ENCODE measurements at regions not wholly inside any gene's neighbourhood (a gene's known extent, or its start where the extent isn't known, plus 50 kb on each side); places are given as distances from the start of the nearest gene placed in this dataset.

- no peak for ATAC-seq
- no peaks in the 10 kb centered on the region for H3K27me3 ChIP-seq (ENCODE audit: control insufficient read depth, insufficient read depth)
- intact Hi-C loops (cut with DNase I) = no loop called here
These were observed 257.7 kb downstream of the ATG4C start for GRCh38 chr1:63041660-63042059.

DNA sequence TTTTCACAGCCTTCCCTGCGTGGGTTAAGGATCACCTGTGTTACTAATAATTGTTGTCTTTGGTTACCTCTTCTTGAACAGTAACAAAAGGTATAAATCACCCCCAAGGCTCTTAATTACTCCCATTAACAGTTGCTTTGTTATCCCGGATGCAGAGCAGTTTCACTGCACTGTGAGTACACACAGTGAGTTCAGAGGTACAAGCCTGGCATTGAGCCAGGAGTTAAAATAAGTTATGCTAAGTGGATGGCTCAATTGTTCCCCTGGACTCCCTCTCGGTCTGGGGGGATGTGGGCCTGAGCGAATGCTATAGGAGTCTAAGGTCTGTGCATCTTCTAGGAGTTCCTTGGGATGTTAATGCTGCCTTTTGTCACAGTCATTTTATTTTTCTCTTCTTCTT, 258.3 kb downstream of the ATG4C start:
- DNase-seq = no peak
- ATAC-seq = no peak
- no peaks in the 10 kb centered on the region for H3K4me1 ChIP-seq (ENCODE audit: control insufficient read depth, insufficient read depth, low read length)
- no peaks in the 10 kb centered on the region for H3K9me3 ChIP-seq (ENCODE audit: control insufficient read depth, low read length)
- intact Hi-C loops (cut with DNase I) = no loop called here
- no peaks in the 10 kb centered on the region for H3K27me3 ChIP-seq (ENCODE audit: control insufficient read depth, insufficient read depth)
- no peak overlapping the region for H3K4me3 ChIP-seq (ENCODE audit: low read length)
- H3K27ac ChIP-seq (ENCODE audit: low read length) = no peak overlapping the region
- WGBS = 36% methylated on average over 4 of the region's 4 CpGs

More at GRCh38 chr1:63041660-63042059, 257.7 kb downstream of the ATG4C start:
- Histone ChIP-seq H3K4me1 (ENCODE audit: control insufficient read depth, insufficient read depth, low read length) (no peaks in the 10 kb centered on the region), H3K27ac (ENCODE audit: low read length) (no peak overlapping the region), H3K4me3 (ENCODE audit: low read length) (no peak overlapping the region), H3K9me3 (ENCODE audit: control insufficient read depth, low read length) (no peaks in the 10 kb centered on the region)
- 80% methylated on average over 3 of the region's 3 CpGs for WGBS
- DNase-seq = no peak

DNA sequence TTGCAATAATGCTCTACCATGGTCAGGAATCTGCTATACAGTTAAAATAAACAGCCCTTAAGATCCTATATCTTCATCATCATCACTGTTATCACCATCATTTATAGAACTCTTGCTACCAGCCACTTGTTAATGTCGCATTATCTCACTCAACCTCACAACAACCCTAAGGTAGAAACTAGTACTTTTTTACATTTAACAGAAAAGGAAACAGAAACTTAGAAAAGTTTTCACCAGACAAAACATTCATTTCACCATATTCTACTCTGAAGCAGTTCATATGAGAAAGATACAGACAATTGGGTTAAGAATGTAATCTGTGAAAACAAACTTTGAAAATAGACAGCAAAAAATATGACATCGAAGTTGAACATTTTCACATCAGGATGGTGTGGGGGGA, 262.6 kb downstream of the ATG4C start:
- H3K27me3 ChIP-seq (ENCODE audit: control insufficient read depth, insufficient read depth) = no peaks in the 10 kb centered on the region
- ATAC-seq (no peak), DNase-seq (no peak)
- no peak overlapping the region for H3K27ac ChIP-seq (ENCODE audit: low read length)
- H3K4me3 ChIP-seq (ENCODE audit: low read length) = no peak overlapping the region
- 76% methylated on average over 2 of the region's 2 CpGs for WGBS
- H3K4me1 ChIP-seq (ENCODE audit: control insufficient read depth, insufficient read depth, low read length) = no peaks in the 10 kb centered on the region
- intact Hi-C loops (cut with DNase I) = no loop called here
- no peaks in the 10 kb centered on the region for H3K9me3 ChIP-seq (ENCODE audit: control insufficient read depth, low read length)

DNA sequence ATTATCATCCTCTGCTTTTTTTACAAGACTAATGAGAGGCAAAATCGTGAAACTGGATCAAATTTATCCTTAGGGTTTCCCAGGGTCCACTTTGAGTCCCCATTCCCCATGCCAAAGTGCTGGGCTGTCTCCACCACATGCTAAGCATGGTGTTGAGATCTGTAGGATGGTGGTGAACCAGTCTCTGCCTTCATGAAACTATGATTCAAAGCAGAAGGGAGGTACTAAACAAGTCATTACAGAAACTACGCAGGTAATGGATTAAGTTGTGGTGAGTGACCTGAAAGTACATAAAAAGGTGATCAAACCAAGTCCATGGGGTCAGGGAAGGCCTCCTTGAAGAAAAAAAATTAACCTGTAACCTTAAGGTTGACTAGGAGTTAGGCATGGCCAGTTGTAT, 265.2 kb downstream of the ATG4C start:
- Histone ChIP-seq H3K27ac (ENCODE audit: low read length) (no peak overlapping the region), H3K4me1 (ENCODE audit: control insufficient read depth, insufficient read depth, low read length) (no peaks in the 10 kb centered on the region), H3K9me3 (ENCODE audit: control insufficient read depth, low read length) (no peaks in the 10 kb centered on the region), H3K27me3 (ENCODE audit: control insufficient read depth, insufficient read depth) (no peaks in the 10 kb centered on the region), H3K4me3 (ENCODE audit: low read length) (no peak overlapping the region)
- 65% methylated on average over 2 of the region's 2 CpGs for WGBS
- DNase-seq (no peak), ATAC-seq (no peak)
- intact Hi-C loops (cut with DNase I) = no loop called here

- Histone ChIP-seq H3K27me3 (ENCODE audit: control insufficient read depth, insufficient read depth) (no peaks in the 10 kb centered on the region), H3K4me1 (ENCODE audit: control insufficient read depth, insufficient read depth, low read length) (no peaks in the 10 kb centered on the region), H3K4me3 (ENCODE audit: low read length) (no peak overlapping the region), H3K27ac (ENCODE audit: low read length) (no peak overlapping the region), H3K9me3 (ENCODE audit: control insufficient read depth, low read length) (no peaks in the 10 kb centered on the region)
- DNase-seq (no peak), ATAC-seq (no peak)
- 75% methylated on average over 5 of the region's 5 CpGs for WGBS
- intact Hi-C loops (cut with DNase I) = no loop called here
These were observed 267.4 kb downstream of the ATG4C start for GRCh38 chr1:63051356-63051755.

DNA sequence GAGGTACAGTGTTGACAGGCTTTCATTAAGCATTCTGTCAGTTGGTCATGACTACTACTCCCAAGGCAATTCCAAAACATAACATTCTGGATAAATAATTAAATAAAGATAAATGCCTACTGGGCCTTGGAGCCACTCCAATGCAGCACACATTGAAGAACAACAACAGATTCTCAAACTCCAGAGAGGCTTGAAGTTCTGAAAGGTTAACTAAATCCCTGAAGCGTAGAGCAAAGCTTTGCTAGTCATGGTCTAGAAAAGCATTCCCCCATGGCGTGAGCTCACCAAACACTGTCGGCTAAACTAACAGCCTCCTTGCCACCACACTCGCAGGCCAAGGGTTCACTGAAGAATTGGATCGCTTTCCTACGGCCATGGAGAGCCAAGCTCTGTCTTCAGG, 268.0 kb downstream of the ATG4C start:
- 80% methylated on average over 6 of the region's 6 CpGs for WGBS
- intact Hi-C loops (cut with DNase I) = no loop called here

DNA sequence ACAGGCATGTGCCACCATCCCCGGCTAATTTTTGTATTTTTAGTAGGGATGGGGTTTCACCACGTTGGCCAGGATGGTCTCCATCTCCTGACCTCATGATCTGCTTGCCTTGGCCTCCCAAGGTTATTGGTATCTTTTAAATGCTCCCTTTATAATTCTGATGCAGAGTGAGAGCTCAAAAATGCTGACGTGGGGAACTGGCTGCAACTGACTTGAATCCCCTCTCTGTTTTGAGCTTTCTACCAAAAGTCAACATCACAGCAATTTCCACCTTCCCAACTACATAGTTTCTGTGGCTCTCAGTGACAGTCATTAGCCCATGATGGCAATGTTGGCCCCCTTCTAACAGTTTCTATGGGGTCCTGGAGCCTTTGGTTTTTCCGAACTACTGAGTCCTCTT, 268.2 kb upstream of the FOXD3 start:
- intact Hi-C loops (cut with DNase I) = no loop called here
- H3K4me3 ChIP-seq (ENCODE audit: low read length) = no peak overlapping the region
- H3K27ac ChIP-seq (ENCODE audit: low read length) = no peak overlapping the region
- no peaks in the 10 kb centered on the region for H3K9me3 ChIP-seq (ENCODE audit: control insufficient read depth, low read length)
- 64% methylated on average over 4 of the region's 4 CpGs for WGBS
- ATAC-seq = no peak
- no peak for DNase-seq
- no peaks in the 10 kb centered on the region for H3K4me1 ChIP-seq (ENCODE audit: control insufficient read depth, insufficient read depth, low read length)
- no peaks in the 10 kb centered on the region for H3K27me3 ChIP-seq (ENCODE audit: control insufficient read depth, insufficient read depth)

More for the DNA sequence above, 268.0 kb downstream of the ATG4C start:
- Histone ChIP-seq H3K27ac (ENCODE audit: low read length) (no peak overlapping the region), H3K4me1 (ENCODE audit: control insufficient read depth, insufficient read depth, low read length) (no peaks in the 10 kb centered on the region), H3K27me3 (ENCODE audit: control insufficient read depth, insufficient read depth) (no peaks in the 10 kb centered on the region), H3K4me3 (ENCODE audit: low read length) (no peak overlapping the region), H3K9me3 (ENCODE audit: control insufficient read depth, low read length) (no peaks in the 10 kb centered on the region)
- ATAC-seq (no peak), DNase-seq (no peak)

- intact Hi-C loops (cut with DNase I) = no loop called here
- DNase-seq (no peak), ATAC-seq (no peak)
- 57% methylated on average over 3 of the region's 3 CpGs for WGBS
- Histone ChIP-seq H3K27ac (ENCODE audit: low read length) (no peak overlapping the region), H3K9me3 (ENCODE audit: control insufficient read depth, low read length) (no peaks in the 10 kb centered on the region), H3K4me3 (ENCODE audit: low read length) (no peak overlapping the region), H3K4me1 (ENCODE audit: control insufficient read depth, insufficient read depth, low read length) (no peaks in the 10 kb centered on the region), H3K27me3 (ENCODE audit: control insufficient read depth, insufficient read depth) (no peaks in the 10 kb centered on the region)
These were observed 259.0 kb upstream of the FOXD3 start for GRCh38 chr1:63063367-63063766.

GRCh38 chr1:63064135-63064534, 258.2 kb upstream of the FOXD3 start:
- no peaks in the 10 kb centered on the region for H3K27me3 ChIP-seq (ENCODE audit: control insufficient read depth, insufficient read depth)
- ATAC-seq = no peak

GRCh38 chr1:63068626-63069025, 253.7 kb upstream of the FOXD3 start:
- Histone ChIP-seq H3K27ac (ENCODE audit: low read length) (no peak overlapping the region), H3K4me1 (ENCODE audit: control insufficient read depth, insufficient read depth, low read length) (no peaks in the 10 kb centered on the region), H3K27me3 (ENCODE audit: control insufficient read depth, insufficient read depth) (no peaks in the 10 kb centered on the region), H3K4me3 (ENCODE audit: low read length) (no peak overlapping the region), H3K9me3 (ENCODE audit: control insufficient read depth, low read length) (no peaks in the 10 kb centered on the region)
- WGBS = 84% methylated on average over 7 of the region's 7 CpGs
- no peak for DNase-seq
- intact Hi-C loops (cut with DNase I) = no loop called here
- no peak for ATAC-seq

More at GRCh38 chr1:63064135-63064534, 258.2 kb upstream of the FOXD3 start:
- intact Hi-C loops (cut with DNase I) = no loop called here
- no peak for DNase-seq
- H3K4me1 ChIP-seq (ENCODE audit: control insufficient read depth, insufficient read depth, low read length) = no peaks in the 10 kb centered on the region
- no peaks in the 10 kb centered on the region for H3K9me3 ChIP-seq (ENCODE audit: control insufficient read depth, low read length)
- no peak overlapping the region for H3K27ac ChIP-seq (ENCODE audit: low read length)
- H3K4me3 ChIP-seq (ENCODE audit: low read length) = no peak overlapping the region
- 80% methylated on average over 4 of the region's 4 CpGs for WGBS

DNA sequence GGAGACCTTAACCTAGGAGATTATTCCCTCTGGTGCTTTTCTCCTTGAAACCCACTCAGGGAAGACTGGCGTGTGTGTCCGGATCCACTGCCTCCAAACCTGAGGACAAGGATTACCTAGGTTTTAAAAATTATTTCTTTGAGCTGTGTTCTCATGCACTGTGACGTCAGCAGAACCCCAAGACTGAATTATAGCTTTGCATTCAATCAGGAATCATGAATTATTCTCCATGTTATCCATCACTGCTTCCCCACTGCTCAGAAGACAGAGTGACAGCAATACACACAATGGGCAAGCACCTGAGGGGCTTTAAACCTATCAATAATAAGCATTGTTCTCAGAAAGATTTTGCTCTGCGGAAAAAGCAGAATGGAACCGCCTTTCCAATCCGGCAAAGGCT, 253.2 kb upstream of the FOXD3 start:
- ATAC-seq = no peak
- H3K27ac ChIP-seq (ENCODE audit: low read length) = no peak overlapping the region
- intact Hi-C loops (cut with DNase I) = no loop called here
- H3K9me3 ChIP-seq (ENCODE audit: control insufficient read depth, low read length) = no peaks in the 10 kb centered on the region
- DNase-seq = no peak
- 83% methylated on average over 6 of the region's 6 CpGs for WGBS
- no peaks in the 10 kb centered on the region for H3K27me3 ChIP-seq (ENCODE audit: control insufficient read depth, insufficient read depth)
- H3K4me1 ChIP-seq (ENCODE audit: control insufficient read depth, insufficient read depth, low read length) = peaks cover 2% of the 10 kb centered on the region
- no peak overlapping the region for H3K4me3 ChIP-seq (ENCODE audit: low read length)

All from right cardiac atrium (tissue), 5 donors.